ENCODE measurements at regions not wholly inside any gene's neighbourhood (a gene's known extent, or its start where the extent isn't known, plus 50 kb on each side); places are given as distances from the start of the nearest gene placed in this dataset.

GRCh38 chrX:4741024-4741423, 1027.6 kb upstream of the PRKX start:
- no peak for DNase-seq (ENCODE audit: low read depth, low spot score)
- in situ Hi-C loops (cut with HindIII; ENCODE audit: low pct_unique_long_range_greater_than_20kb, low sequenced_read_pairs) = no loop called here

GRCh38 chrX:4735299-4735698, 1021.9 kb upstream of the PRKX start:
- in situ Hi-C loops (cut with HindIII; ENCODE audit: low pct_unique_long_range_greater_than_20kb, low sequenced_read_pairs) = no loop called here
- DNase-seq (ENCODE audit: low read depth, low spot score) = no peak

GRCh38 chrX:4710618-4711433, 997.4 kb upstream of the PRKX start:
- in situ Hi-C loops (cut with HindIII; ENCODE audit: low pct_unique_long_range_greater_than_20kb, low sequenced_read_pairs) = no loop called here
- DNase-seq (ENCODE audit: low read depth, low spot score) = no peak

GRCh38 chrX:4708970-4709760, 995.7 kb upstream of the PRKX start:
- no peak for DNase-seq (ENCODE audit: low read depth, low spot score)
- in situ Hi-C loops (cut with HindIII; ENCODE audit: low pct_unique_long_range_greater_than_20kb, low sequenced_read_pairs) = no loop called here

- in situ Hi-C loops (cut with HindIII; ENCODE audit: low pct_unique_long_range_greater_than_20kb, low sequenced_read_pairs) = no loop called here
- no peak for DNase-seq (ENCODE audit: low read depth, low spot score)
These were observed 993.5 kb upstream of the PRKX start for GRCh38 chrX:4706961-4707360.

- in situ Hi-C loops (cut with HindIII; ENCODE audit: low pct_unique_long_range_greater_than_20kb, low sequenced_read_pairs) = no loop called here
- no peak for DNase-seq (ENCODE audit: low read depth, low spot score)
These were observed 977.1 kb upstream of the PRKX start for GRCh38 chrX:4690521-4690920.

GRCh38 chrX:4682636-4683035, 969.2 kb upstream of the PRKX start:
- in situ Hi-C loops (cut with HindIII; ENCODE audit: low pct_unique_long_range_greater_than_20kb, low sequenced_read_pairs) = no loop called here

GRCh38 chrX:4675686-4676300, 962.3 kb upstream of the PRKX start:
- in situ Hi-C loops (cut with HindIII; ENCODE audit: low pct_unique_long_range_greater_than_20kb, low sequenced_read_pairs) = no loop called here
- DNase-seq (ENCODE audit: low read depth, low spot score) = no peak

More at GRCh38 chrX:4682636-4683035, 969.2 kb upstream of the PRKX start:
- DNase-seq (ENCODE audit: low read depth, low spot score) = no peak

- in situ Hi-C loops (cut with HindIII; ENCODE audit: low pct_unique_long_range_greater_than_20kb, low sequenced_read_pairs) = no loop called here
These were observed 960.8 kb upstream of the PRKX start for GRCh38 chrX:4674028-4674782.

GRCh38 chrX:4671344-4671743, 957.9 kb upstream of the PRKX start:
- DNase-seq (ENCODE audit: low read depth, low spot score) = no peak
- in situ Hi-C loops (cut with HindIII; ENCODE audit: low pct_unique_long_range_greater_than_20kb, low sequenced_read_pairs) = no loop called here

More at GRCh38 chrX:4674028-4674782, 960.8 kb upstream of the PRKX start:
- DNase-seq (ENCODE audit: low read depth, low spot score) = no peak

GRCh38 chrX:4670606-4671005, 957.2 kb upstream of the PRKX start:
- in situ Hi-C loops (cut with HindIII; ENCODE audit: low pct_unique_long_range_greater_than_20kb, low sequenced_read_pairs) = no loop called here
- DNase-seq (ENCODE audit: low read depth, low spot score) = peak; percentile 1

- in situ Hi-C loops (cut with HindIII; ENCODE audit: low pct_unique_long_range_greater_than_20kb, low sequenced_read_pairs) = no loop called here
- DNase-seq (ENCODE audit: low read depth, low spot score) = no peak
These were observed 955.5 kb upstream of the PRKX start for GRCh38 chrX:4668802-4669536.

GRCh38 chrX:4663085-4663484, 949.6 kb upstream of the PRKX start:
- in situ Hi-C loops (cut with HindIII; ENCODE audit: low pct_unique_long_range_greater_than_20kb, low sequenced_read_pairs) = no loop called here
- DNase-seq (ENCODE audit: low read depth, low spot score) = no peak

GRCh38 chrX:4661771-4662170, 948.3 kb upstream of the PRKX start:
- in situ Hi-C loops (cut with HindIII; ENCODE audit: low pct_unique_long_range_greater_than_20kb, low sequenced_read_pairs) = no loop called here
- no peak for DNase-seq (ENCODE audit: low read depth, low spot score)

- in situ Hi-C loops (cut with HindIII; ENCODE audit: low pct_unique_long_range_greater_than_20kb, low sequenced_read_pairs) = no loop called here
- DNase-seq (ENCODE audit: low read depth, low spot score) = no peak
These were observed 943.0 kb upstream of the PRKX start for GRCh38 chrX:4656419-4656818.

GRCh38 chrX:4655743-4656142, 942.3 kb upstream of the PRKX start:
- DNase-seq (ENCODE audit: low read depth, low spot score) = no peak
- in situ Hi-C loops (cut with HindIII; ENCODE audit: low pct_unique_long_range_greater_than_20kb, low sequenced_read_pairs) = no loop called here

- no peak for DNase-seq (ENCODE audit: low read depth, low spot score)
- in situ Hi-C loops (cut with HindIII; ENCODE audit: low pct_unique_long_range_greater_than_20kb, low sequenced_read_pairs) = no loop called here
These were observed 928.7 kb upstream of the PRKX start for GRCh38 chrX:4642114-4642513.

Data from SK-MEL-5 (cell line).